Urothelium cell line (cell line): ENCODE measurements at regions not wholly inside any gene's neighbourhood (a gene's known extent, or its start where the extent isn't known, plus 50 kb on each side); places are given as distances from the start of the nearest gene placed in this dataset.

Experiments
- DNase-seq: peaks from one replicate; pipeline ENCODE4 v3.0.0; 2011; ENCODE audit warnings: low spot score, mixed read lengths
- FAIRE-seq: peaks from 2 replicates; lab custom pipeline; 2011; peaks lifted over from hg19 to GRCh38; lab: Jason Lieb, UNC

DNA sequence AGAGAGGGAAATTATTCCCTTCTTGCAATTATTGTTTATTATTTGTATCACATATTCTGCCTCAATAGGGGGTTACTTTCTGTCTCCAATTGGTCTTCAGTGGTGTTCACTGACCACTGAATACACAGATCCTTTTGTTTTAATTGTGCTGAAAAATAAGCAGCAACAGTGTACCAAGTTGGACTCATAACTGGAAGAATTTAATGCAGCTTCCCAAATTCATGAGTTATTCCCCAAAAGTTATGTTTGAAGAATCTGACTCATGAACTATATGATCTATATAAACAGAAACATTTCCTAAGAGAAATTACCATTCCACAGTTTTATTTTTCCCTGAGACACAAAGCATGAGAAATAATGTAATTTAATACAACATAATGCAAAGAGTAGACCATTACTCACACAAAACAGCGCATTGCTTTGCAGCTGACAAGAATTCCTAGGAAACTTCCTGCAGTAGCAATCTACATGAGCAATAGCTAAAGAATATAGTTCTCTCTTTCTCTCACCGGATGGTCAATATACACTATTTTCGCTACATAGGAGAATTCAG is 479.2 kb downstream of the HTR7 start:
- DNase-seq: no peak
- no peak for FAIRE-seq

- DNase-seq: no peak
- FAIRE-seq: no peak
These were observed 476.4 kb downstream of the HTR7 start for GRCh38 chr10:90381468-90381867.

- DNase-seq (no peak), FAIRE-seq (no peak)
These were observed 468.0 kb downstream of the HTR7 start for GRCh38 chr10:90389876-90390275.

DNA sequence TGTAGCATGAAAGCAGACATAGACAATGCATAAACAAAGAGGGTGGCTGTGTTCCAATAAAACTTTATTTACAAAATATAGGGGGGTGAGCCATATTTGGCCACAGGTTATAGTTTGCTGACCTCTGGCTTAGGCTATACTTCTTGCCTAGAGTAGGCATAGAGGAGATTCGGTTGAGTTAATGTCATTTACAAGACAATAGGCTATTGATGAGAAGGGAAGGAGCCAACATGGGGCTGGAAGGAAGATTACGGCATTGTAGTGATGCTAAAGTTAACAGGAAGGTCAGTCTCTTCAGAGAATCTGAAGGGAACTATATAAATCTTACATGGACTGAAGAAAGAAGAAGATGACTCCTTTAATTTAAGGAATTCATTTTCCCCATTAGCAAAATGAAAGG is 463.5 kb downstream of the HTR7 start:
- DNase-seq: no peak
- no peak for FAIRE-seq

- FAIRE-seq: no peak
- no peak for DNase-seq
These were observed 461.1 kb downstream of the HTR7 start for GRCh38 chr10:90396721-90397120.

DNA sequence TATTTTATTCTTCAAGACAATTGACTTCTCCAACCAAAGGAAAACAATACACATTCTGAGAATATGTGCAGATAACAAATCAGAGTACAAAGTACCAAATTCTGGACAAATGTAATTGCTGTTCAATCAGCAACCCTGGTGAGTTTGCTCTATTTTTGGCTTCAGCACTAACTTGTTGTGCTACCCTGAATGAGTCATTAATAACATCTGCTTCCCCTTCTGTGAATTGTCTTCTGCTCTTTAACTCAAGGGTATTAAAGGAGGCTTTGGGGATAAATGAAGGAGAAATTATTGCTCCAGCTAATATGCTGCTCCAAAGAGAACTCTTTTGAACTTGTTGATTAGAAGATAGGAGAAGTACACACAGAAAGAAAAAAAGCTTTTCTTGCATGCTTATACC is 459.3 kb downstream of the HTR7 start:
- DNase-seq (no peak), FAIRE-seq (no peak)

- DNase-seq (no peak), FAIRE-seq (no peak)
These were observed 458.1 kb downstream of the HTR7 start for GRCh38 chr10:90399782-90400181.

DNA sequence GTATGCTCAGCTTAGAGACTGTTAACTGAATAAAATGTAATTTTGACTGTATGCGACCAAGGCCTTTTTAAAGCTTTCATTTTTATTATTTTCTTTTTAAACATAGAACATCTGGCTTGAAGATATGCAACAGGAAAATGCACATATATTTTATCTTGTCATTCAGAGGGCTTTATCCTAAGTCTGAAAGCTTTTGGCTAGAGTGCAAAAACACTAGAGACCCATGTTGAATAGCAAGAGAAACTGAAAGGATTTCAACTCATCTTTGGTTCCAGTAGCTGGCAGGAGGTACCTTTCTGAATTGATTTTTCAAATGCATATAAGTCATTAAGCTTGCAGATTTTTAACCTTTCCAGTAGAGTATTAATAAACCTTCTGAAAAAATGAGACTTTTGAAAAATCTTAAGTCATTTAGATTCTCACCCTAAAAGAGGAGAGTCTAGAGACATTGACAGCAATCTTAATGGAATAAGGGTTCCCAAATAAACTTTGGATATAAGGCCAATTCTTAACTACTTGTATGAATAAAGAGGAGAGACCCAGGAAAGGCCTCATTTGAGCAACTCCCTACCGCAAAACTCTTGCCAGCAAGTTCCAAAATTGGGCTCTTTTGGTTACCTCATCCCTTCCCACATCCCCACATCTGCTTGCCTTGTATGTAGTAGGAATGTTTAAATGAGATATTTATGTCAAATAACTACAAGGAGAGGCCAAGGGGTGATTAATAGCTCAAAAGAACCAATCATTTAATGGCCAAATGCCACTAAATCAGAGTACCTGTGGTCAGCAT is 454.4 kb downstream of the HTR7 start:
- no peak for FAIRE-seq
- DNase-seq: no peak

DNA sequence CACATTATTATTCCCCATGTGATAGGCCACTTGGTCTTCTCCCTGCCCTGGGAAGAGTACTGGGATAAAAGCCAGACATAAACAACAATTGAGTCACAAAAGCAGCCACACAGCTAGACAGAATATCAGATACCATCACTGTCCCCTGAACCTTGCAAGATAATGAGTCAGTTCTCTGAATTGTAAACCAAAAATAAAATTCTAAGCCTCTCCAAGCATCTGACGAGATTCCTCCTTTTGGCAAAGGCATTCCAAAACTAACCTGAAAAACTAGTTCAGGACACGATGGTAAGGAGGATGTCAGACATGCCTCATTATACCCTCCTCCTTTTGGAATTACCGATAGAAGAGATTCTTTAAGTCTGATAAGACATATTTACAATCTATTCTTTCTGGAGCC is 450.7 kb downstream of the HTR7 start:
- no peak for FAIRE-seq
- DNase-seq: peak; percentile 13

DNA sequence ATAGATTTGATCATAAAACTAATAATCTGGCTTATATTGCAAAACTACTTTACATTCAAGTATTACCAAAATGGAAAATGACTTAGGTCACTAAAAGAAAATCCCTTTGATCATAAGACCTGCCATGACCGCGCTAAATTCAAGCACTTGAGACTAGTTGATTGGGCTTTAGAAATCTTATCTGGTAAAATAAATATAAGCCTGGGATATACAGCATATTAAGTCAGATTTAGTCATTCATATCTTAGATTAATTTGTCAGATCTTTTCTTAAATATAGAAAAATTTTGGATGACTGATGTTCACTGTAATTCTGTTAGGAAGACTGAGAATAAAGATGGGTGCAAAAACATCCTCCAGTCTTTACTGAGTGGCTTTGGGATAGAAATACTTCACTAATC is 450.0 kb downstream of the HTR7 start:
- no peak for DNase-seq
- FAIRE-seq: no peak

DNA sequence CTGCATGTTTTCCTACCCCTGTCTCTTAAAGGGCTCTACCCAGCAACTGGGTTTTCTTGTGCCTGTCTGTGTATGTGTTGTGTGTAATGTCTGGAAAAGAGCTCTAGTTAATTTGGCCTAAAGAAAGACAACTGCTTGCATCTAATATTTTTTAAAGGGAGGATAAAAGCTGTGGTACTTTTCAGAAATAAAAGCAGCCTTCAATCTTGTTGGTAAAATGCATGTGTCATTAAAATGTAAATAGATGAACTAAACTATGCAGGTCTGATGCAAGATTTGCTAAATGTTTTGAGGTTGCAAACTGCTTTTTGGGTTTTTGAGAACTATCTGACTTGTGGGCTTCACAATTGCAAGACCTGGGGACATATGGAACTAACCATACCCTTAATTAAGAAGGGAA is 445.3 kb downstream of the HTR7 start:
- no peak for FAIRE-seq

DNA sequence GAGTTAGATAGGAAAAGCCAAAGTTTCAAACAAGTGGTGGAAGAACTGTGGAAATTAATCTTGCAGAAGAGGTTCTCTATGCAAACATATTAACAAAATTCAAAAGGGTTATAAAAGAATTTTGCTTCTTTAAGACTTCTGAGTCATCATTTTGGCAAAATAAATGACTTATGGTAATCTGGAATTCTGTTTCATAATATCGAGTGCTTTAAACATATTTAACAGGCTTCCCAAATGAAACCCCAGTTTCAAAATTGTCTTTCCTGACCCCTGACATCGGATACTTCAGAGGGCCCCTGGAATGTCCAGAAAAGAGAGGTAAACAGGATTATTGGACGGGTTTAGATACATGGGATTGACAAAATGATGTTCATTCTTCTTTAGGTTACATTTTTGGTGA is 444.6 kb downstream of the HTR7 start:
- FAIRE-seq (no peak), DNase-seq (no peak)

More for the DNA sequence above, 445.3 kb downstream of the HTR7 start:
- no peak for DNase-seq

DNA sequence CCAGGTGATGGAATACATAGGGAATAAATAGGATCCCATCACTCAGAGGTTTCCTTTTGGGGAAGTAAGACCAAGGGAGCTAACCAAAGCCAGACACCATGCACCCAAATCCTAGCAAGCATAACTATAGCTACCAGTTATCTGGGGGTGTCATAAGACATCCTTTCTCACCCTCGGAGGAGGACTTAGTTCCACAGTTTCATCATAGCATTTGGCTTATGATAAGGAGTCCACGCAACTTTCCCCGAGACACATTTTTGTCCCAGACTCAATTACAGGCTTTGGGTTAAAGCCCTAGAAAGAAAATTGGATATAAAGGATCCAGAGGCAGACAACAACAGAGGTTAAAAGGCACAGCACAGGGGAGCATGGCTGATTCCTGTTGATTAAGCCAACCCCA is 442.9 kb downstream of the HTR7 start:
- FAIRE-seq (no peak), DNase-seq (no peak)

- FAIRE-seq (no peak), DNase-seq (no peak)
These were observed 440.8 kb downstream of the HTR7 start for GRCh38 chr10:90417029-90417428.

GRCh38 chr10:90417476-90418210 is 440.2 kb downstream of the HTR7 start:
- FAIRE-seq (no peak), DNase-seq (no peak)

GRCh38 chr10:90418869-90419652 is 438.8 kb downstream of the HTR7 start:
- DNase-seq (peak; percentile 9), FAIRE-seq (no peak)

DNA sequence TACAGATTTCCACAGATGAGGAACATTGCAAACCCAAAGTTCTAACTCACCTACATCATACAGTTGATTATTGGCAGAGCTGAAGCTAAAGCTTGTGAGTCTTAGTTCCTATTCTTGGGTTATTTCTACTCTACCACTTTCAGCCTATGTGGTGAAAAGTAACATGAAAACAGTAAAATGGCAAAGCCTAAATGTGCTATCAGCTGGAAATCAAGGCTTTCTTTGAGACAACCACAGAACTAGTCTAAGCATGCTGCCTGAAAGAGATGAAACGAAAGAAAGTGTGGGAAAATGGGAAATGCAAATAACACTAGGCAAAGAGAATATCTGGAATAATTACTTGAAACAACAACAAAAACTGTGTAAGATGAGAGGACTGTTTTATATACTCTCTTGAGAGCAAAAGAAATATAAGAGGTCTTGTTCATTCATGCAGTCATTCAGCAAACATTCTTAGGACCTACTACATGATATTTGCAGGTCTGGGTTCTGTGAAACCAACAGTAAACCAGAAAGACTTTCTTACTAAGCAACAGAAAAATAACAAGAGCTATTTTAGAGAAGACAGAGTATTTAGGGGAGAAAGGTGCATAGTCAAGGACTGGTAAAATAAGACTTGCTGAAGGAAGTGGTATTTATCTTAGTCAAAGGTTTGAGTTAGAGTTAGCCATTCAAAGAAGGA is 437.1 kb downstream of the HTR7 start:
- no peak for FAIRE-seq
- no peak for DNase-seq

DNA sequence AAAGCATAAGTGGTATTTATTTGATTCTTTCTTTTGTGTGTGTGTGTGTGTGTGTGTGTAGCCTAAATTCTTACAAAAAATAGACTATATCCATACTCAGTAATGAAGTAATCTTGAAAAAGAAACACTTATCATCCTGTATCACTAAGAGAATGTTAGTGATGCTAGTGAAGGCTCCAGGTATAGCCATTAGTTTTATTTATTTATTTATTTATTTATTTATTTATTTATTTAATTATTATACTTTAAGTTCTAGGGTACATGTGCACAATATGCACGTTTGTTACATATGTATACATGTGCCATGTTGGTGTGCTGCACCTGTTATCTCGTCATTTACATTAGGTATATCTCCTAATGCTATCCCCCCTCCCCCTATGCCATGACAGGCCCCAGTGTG is 436.0 kb downstream of the HTR7 start:
- FAIRE-seq (no peak), DNase-seq (no peak)

DNA sequence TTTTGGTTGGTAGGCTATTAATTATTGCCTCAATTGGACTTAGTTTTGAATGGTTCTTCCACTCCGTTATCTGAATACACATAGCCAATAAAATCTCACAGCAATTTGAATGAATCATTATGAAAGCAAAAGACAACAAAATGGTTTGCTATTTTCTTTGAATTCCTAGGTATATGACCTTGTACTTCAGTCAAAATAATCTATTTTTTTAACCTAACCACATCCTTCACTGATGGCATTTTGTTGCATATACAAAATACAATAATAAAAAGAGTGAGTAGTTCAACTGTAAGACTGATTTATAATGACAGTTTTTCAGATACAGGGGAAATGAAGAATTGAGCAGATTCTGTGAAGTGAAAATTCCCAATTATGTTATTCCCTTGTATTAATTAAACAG is 433.1 kb downstream of the HTR7 start:
- DNase-seq: no peak
- no peak for FAIRE-seq

- DNase-seq: no peak
- no peak for FAIRE-seq
These were observed 427.7 kb downstream of the HTR7 start for GRCh38 chr10:90430186-90430585.

DNA sequence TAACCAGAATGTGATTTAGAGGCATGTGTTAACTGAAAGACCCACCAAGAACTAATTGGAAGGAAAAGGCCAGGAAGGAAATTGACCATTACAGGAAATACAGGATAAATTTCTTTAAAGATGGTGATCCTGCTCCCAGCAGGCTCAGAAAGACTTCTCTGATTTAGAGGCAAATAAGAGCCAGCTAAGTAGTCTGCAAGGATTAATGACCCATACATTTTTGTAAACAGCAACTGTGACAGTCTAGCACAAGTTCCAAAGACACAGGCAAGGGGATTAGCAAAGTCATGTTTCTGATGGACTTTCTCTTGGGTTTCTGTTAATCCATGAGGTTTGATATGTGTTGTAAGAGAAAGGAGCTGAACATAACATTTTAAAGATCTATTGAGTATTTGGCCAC is 425.0 kb downstream of the HTR7 start:
- DNase-seq: no peak
- no peak for FAIRE-seq
